Neural progenitor cell (in vitro differentiated cells): ENCODE measurements at regions not wholly inside any gene's neighbourhood (a gene's known extent, or its start where the extent isn't known, plus 50 kb on each side); places are given as distances from the start of the nearest gene placed in this dataset.

ENCODE experiments used
- CTCF ChIP-seq: fragments of 200-600 bp; sonication (generic); IDR thresholded peaks from 2 replicates; pipeline ENCODE4 v1.5.1; 2017; ENCODE audit warnings: antibody characterized with exemption, mild to moderate bottlenecking
- EZH2phosphoT487 ChIP-seq: fragments of 200-600 bp; sonication (generic); IDR thresholded peaks from 2 replicates; pipeline ENCODE4 v1.6.1; 2017; ENCODE audit warnings: antibody characterized with exemption

GRCh38 chr22:27329966-27330645 lies 471.4 kb downstream of the MN1 start:
- TF ChIP-seq CTCF (no peak), EZH2phosphoT487 (no peak)
